Mesendoderm (in vitro differentiated cells): ENCODE measurements at regions not wholly inside any gene's neighbourhood (a gene's known extent, or its start where the extent isn't known, plus 50 kb on each side); places are given as distances from the start of the nearest gene placed in this dataset.

Experiments
- DNase-seq: peaks from one replicate; pipeline ENCODE4 v3.0.0; 2013
- H2AK5ac ChIP-seq: 2 replicates; pipeline ENCODE4 v1.6.1; 2013; ENCODE audit warnings: low read length, inconsistent platforms
- H2BK120ac ChIP-seq: 2 replicates; pipeline ENCODE4 v1.6.1; 2013; ENCODE audit warnings: low read depth, mild to moderate bottlenecking, low read length, moderate library complexity, mixed read lengths
- H2BK15ac ChIP-seq: replicated peaks from 2 replicates; pipeline ENCODE4 v1.6.1; 2013; ENCODE audit warnings: low read depth, mild to moderate bottlenecking, moderate library complexity
- H2BK5ac ChIP-seq: 2 replicates; pipeline ENCODE4 v1.6.1; 2013; ENCODE audit warnings: low read length, inconsistent platforms
- H3K18ac ChIP-seq: 2 replicates; pipeline ENCODE4 v1.6.1; 2013; ENCODE audit warnings: mild to moderate bottlenecking, low read length, mixed read lengths
- H3K23ac ChIP-seq: one replicate; pipeline ENCODE4 v1.6.1; 2013; ENCODE audit warnings: low read length
- H3K27ac ChIP-seq: 2 replicates; pipeline ENCODE4 v1.5.1; 2013; ENCODE audit warnings: low read depth, mild to moderate bottlenecking, inconsistent platforms, low read length, moderate library complexity
- H3K27me3 ChIP-seq: 2 replicates; pipeline ENCODE4 v1.6.1; 2013; ENCODE audit warnings: low read length, control low read depth, mild to moderate bottlenecking, inconsistent platforms; ENCODE audit not compliant: insufficient read depth, poor library complexity
- H3K36me3 ChIP-seq: 2 replicates; pipeline ENCODE4 v1.6.1; 2013; ENCODE audit warnings: low read length, inconsistent platforms; ENCODE audit not compliant: control insufficient read depth, insufficient read depth
- H3K4ac ChIP-seq: one replicate; pipeline ENCODE4 v1.6.1; 2013; ENCODE audit warnings: low read depth, mild to moderate bottlenecking, low read length, moderate library complexity
- H3K4me1 ChIP-seq: 2 replicates; pipeline ENCODE4 v1.6.1; 2013; ENCODE audit warnings: low read depth, low read length, inconsistent platforms; ENCODE audit not compliant: control insufficient read depth
- H3K4me2 ChIP-seq: 2 replicates; pipeline ENCODE4 v1.6.1; 2013; ENCODE audit warnings: low read length
- H3K4me3 ChIP-seq: 2 replicates; pipeline ENCODE4 v1.5.1; 2013; ENCODE audit warnings: mild to moderate bottlenecking, low read length
- H3K56ac ChIP-seq: one replicate; pipeline ENCODE4 v1.6.1; 2013; ENCODE audit warnings: low read length
- H3K79me1 ChIP-seq: 2 replicates; pipeline ENCODE4 v1.6.1; 2013; ENCODE audit warnings: low read length, inconsistent platforms
- H3K79me2 ChIP-seq: 2 replicates; pipeline ENCODE4 v1.6.1; 2013; ENCODE audit warnings: mild to moderate bottlenecking, low read length; ENCODE audit not compliant: control insufficient read depth, insufficient read depth
- H3K9ac ChIP-seq: 2 replicates; pipeline ENCODE4 v1.6.1; 2013; ENCODE audit warnings: low read length, inconsistent platforms
- H4K5ac ChIP-seq: one replicate; pipeline ENCODE4 v1.6.1; 2013; ENCODE audit warnings: low read length
- H4K8ac ChIP-seq: one replicate; pipeline ENCODE4 v1.6.1; 2013; ENCODE audit warnings: low read depth, mild to moderate bottlenecking, control low read depth, low read length, moderate library complexity
- WGBS: extraction: QIAGEN DNeasy Blood & Tissue Kit; methylation state at CpG from one replicate; pipeline ENCODE4 v1.1.7; 2013; ENCODE audit warnings: low lambda C conversion rate, missing lambda C conversion rate; ENCODE audit not compliant: insufficient coverage; ENCODE audit errors: extremely low coverage; 5-methylcytosine and 5-hydroxymethylcytosine counted together

DNA sequence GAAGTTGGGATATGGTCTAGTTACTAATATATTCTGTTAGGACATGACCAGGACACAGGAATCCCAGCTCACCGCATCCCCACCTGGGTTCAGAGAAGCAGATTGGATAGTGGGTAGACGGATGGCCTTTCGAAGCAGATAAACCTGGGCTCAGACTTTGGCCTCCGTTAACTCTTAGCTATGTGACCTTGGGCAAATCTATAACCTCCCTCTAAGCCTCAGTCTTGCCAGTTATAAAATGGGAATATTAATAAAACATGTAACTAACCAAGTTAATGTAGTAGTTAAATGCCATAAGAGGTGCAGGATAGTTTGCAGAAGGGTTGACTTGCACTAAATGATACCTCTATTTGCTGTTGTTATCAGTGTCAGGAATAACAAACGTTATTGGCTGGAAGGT is 127.6 kb upstream of the JCAD start:
- no peaks in the 10 kb centered on the region for H3K79me1 ChIP-seq
- H3K9ac ChIP-seq, result no peak overlapping the region
- H3K4me2 ChIP-seq, result no peak overlapping the region
- no peak overlapping the region for H3K4ac ChIP-seq
- H3K4me3 ChIP-seq, result no peak overlapping the region
- H3K18ac ChIP-seq, result no peak overlapping the region
- no peak overlapping the region for H3K56ac ChIP-seq
- no peaks in the 10 kb centered on the region for H3K79me2 ChIP-seq
- no peak overlapping the region for H2BK5ac ChIP-seq
- no CpG with 5 or more reads among the region's 5 CpGs for WGBS
- H3K23ac ChIP-seq, result no peak overlapping the region
- no peak overlapping the region for H2BK15ac ChIP-seq
- H3K4me1 ChIP-seq, result no peaks in the 10 kb centered on the region
- no peak overlapping the region for H2AK5ac ChIP-seq
- no peaks in the 10 kb centered on the region for H3K27me3 ChIP-seq
- no peaks in the 10 kb centered on the region for H3K36me3 ChIP-seq
- no peak overlapping the region for H4K5ac ChIP-seq
- H2BK120ac ChIP-seq, result no peak overlapping the region
- no peak overlapping the region for H3K27ac ChIP-seq
- DNase-seq, result no peak
- no peak overlapping the region for H4K8ac ChIP-seq

DNA sequence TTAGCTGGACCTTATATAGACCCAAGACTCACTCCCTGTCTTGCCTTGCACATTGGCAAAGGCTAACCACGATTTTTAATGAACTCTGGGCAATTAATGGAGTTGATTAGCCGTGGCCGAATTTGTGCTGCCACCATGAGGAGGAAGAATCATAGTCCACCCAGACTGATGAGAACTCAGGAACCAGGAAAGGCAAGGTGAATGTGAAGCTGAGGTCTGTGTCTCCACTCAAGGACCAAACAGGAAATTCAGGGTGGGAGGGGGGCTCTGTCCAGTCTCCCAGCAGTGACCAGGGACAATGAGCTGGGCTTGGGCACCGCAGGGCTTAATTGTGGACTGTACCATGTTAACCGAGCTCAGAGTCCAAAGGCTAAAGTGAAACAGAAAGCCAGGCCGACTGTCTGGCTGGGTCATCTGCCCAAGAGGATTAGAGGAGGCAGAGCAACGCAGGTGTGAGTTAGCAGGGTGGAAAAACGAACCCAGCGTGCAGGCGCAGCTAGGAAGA is 127.0 kb upstream of the JCAD start:
- peak overlapping the region; percentile 0 for H3K4ac ChIP-seq
- no peak overlapping the region for H4K8ac ChIP-seq
- no peaks in the 10 kb centered on the region for H3K79me1 ChIP-seq
- H3K36me3 ChIP-seq, result no peaks in the 10 kb centered on the region
- no peak overlapping the region for H3K23ac ChIP-seq
- H3K27ac ChIP-seq, result no peak overlapping the region
- H3K79me2 ChIP-seq, result no peaks in the 10 kb centered on the region
- no peak overlapping the region for H2BK15ac ChIP-seq
- H2BK120ac ChIP-seq, result no peak overlapping the region
- no peak overlapping the region for H4K5ac ChIP-seq
- H3K27me3 ChIP-seq, result no peaks in the 10 kb centered on the region
- no peak overlapping the region for H2BK5ac ChIP-seq
- no peak overlapping the region for H3K9ac ChIP-seq
- H3K56ac ChIP-seq, result no peak overlapping the region
- H3K18ac ChIP-seq, result no peak overlapping the region
- H3K4me2 ChIP-seq, result no peak overlapping the region
- H3K4me1 ChIP-seq, result no peaks in the 10 kb centered on the region
- H3K4me3 ChIP-seq, result no peak overlapping the region
- H2AK5ac ChIP-seq, result no peak overlapping the region
- no CpG with 5 or more reads among the region's 10 CpGs for WGBS
- DNase-seq, result no peak

DNA sequence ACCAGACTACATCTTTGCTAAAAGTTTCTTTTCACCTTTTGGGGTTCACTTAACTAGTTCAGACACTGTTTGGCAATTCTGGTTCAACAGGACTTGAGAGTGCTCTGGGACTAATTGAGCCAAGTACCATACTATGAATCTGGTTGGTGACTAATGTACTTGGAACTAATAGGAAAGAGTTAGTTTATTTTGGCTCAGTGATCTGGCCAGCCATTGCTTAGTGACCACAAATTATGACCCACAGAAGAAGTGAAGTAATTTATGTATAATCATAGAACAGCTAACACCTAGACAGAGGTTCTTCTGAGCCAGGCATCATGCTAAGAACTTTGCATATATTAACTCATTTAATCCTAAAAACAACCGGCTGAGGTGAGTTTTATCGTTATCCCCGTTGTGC is 126.5 kb upstream of the JCAD start:
- no peak for DNase-seq
- Histone ChIP-seq H3K56ac (no peak overlapping the region), H2AK5ac (no peak overlapping the region), H3K27me3 (no peaks in the 10 kb centered on the region), H3K4me3 (no peak overlapping the region), H2BK15ac (no peak overlapping the region), H3K23ac (no peak overlapping the region), H3K4me2 (no peak overlapping the region), H4K5ac (no peak overlapping the region), H3K9ac (no peak overlapping the region), H3K4me1 (no peaks in the 10 kb centered on the region), H3K79me2 (no peaks in the 10 kb centered on the region), H3K36me3 (no peaks in the 10 kb centered on the region), H3K18ac (no peak overlapping the region), H4K8ac (no peak overlapping the region), H2BK5ac (no peak overlapping the region), H3K27ac (no peak overlapping the region), H2BK120ac (no peak overlapping the region), H3K4ac (no peak overlapping the region), H3K79me1 (no peaks in the 10 kb centered on the region)
- WGBS, result no CpG with 5 or more reads among the region's 3 CpGs

DNA sequence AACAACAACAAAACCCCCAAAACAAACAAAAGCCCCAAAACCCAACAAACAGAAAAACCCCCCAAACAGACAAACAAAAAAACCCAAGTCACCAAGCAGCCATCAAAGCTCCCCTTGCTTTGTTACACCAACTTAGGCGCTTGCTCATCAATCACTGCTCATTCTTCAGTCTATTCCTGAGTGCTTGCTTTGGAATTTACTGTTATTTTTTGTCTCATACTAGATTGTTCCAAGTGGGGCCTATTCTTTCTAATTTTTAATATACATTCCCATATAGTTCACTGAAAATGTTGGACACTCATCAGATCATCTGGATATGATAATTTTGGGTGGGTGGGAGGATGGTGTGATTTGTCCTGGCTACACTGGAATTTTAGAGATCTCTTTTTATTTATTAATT is 126.0 kb upstream of the JCAD start:
- Histone ChIP-seq H2BK15ac (no peak overlapping the region), H4K8ac (no peak overlapping the region), H3K79me2 (no peaks in the 10 kb centered on the region), H3K4ac (no peak overlapping the region), H2AK5ac (no peak overlapping the region), H3K9ac (no peak overlapping the region), H3K4me1 (no peaks in the 10 kb centered on the region), H3K18ac (no peak overlapping the region), H2BK120ac (no peak overlapping the region), H3K27ac (no peak overlapping the region), H3K27me3 (no peaks in the 10 kb centered on the region), H4K5ac (no peak overlapping the region), H3K36me3 (no peaks in the 10 kb centered on the region), H3K4me2 (no peak overlapping the region), H2BK5ac (no peak overlapping the region), H3K56ac (no peak overlapping the region), H3K4me3 (no peak overlapping the region), H3K23ac (no peak overlapping the region), H3K79me1 (no peaks in the 10 kb centered on the region)
- no CpG with 5 or more reads among the region's 1 CpG for WGBS
- no peak for DNase-seq

DNA sequence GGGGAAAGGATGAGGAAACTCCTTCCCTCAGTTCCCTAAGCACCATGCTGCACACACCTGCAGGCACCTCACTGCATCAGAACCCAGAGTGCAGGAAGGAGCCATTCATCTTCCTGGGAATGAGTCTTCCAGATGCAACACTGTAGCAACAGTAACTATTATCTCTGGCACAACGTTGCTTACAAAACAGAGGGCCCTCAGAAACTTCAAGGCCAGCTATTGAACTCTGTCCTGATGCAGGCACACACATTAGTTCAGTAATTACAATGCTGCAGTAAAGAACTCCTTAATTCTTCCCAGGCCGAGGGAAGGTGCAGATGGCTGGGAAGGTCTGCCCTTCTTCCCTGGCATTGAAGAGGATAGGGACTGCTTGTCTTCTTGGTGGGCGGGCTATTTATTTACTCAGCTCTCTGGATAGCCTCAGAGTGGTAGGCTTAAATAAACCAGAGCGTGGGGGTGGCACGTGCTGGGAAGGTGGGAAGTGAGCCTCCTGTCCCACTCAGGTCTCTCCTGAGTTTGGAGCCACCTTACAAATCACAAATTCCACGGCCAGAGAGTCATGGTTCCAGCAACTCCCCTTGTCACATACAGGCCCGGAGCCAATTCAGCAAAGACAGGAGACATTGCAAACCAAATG is 125.1 kb upstream of the JCAD start:
- Histone ChIP-seq H3K23ac (no peak overlapping the region), H2BK15ac (no peak overlapping the region), H3K4me2 (no peak overlapping the region), H3K79me2 (no peaks in the 10 kb centered on the region), H3K18ac (no peak overlapping the region), H3K27me3 (no peaks in the 10 kb centered on the region), H2AK5ac (no peak overlapping the region), H3K9ac (no peak overlapping the region), H3K4me1 (no peaks in the 10 kb centered on the region), H3K56ac (no peak overlapping the region), H4K5ac (no peak overlapping the region), H3K79me1 (no peaks in the 10 kb centered on the region), H3K36me3 (no peaks in the 10 kb centered on the region), H2BK5ac (no peak overlapping the region), H3K4me3 (no peak overlapping the region), H3K4ac (no peak overlapping the region), H2BK120ac (no peak overlapping the region), H3K27ac (no peak overlapping the region), H4K8ac (no peak overlapping the region)
- no peak for DNase-seq
- no CpG with 5 or more reads among the region's 7 CpGs for WGBS

DNA sequence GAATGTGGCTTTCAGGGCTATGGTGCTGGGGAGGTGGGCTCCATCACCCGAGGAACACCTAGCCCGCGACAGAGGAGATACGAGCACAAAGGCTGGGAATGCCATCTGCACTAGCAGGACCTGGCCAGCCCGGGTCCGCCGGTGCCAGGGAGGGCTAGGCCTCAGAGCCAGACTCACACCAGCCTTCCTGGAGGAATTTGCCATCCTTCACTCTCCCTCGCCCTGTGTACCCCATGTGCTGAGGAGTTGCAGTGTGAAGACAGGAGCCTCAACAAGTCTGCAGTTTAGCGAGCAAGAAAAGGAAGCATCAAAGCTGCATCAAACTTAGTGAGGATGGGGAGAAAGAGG is 123.6 kb upstream of the JCAD start:
- no peak overlapping the region for H3K27ac ChIP-seq
- no peak overlapping the region for H2AK5ac ChIP-seq
- H3K18ac ChIP-seq, result no peak overlapping the region
- H3K4me2 ChIP-seq, result no peak overlapping the region
- no peak overlapping the region for H2BK5ac ChIP-seq
- no peak for DNase-seq
- no peak overlapping the region for H2BK120ac ChIP-seq
- no peak overlapping the region for H3K23ac ChIP-seq
- H3K4ac ChIP-seq, result no peak overlapping the region
- no peak overlapping the region for H3K9ac ChIP-seq
- H2BK15ac ChIP-seq, result no peak overlapping the region
- H3K27me3 ChIP-seq, result no peaks in the 10 kb centered on the region
- no peak overlapping the region for H4K8ac ChIP-seq
- H3K79me1 ChIP-seq, result no peaks in the 10 kb centered on the region
- no peak overlapping the region for H3K56ac ChIP-seq
- no peak overlapping the region for H3K4me3 ChIP-seq
- whole genome bisulfite sequencing, result no CpG with 5 or more reads among the region's 9 CpGs
- no peaks in the 10 kb centered on the region for H3K4me1 ChIP-seq
- H4K5ac ChIP-seq, result no peak overlapping the region
- H3K79me2 ChIP-seq, result no peaks in the 10 kb centered on the region
- no peaks in the 10 kb centered on the region for H3K36me3 ChIP-seq
